ENCODE measurements at regions not wholly inside any gene's neighbourhood (a gene's known extent, or its start where the extent isn't known, plus 50 kb on each side); places are given as distances from the start of the nearest gene placed in this dataset.
"Not testable (repeated sequence)": the region's sequence is repeated elsewhere in the genome, so short reads cannot be mapped to it uniquely, and the experiment has no call there.

DNA sequence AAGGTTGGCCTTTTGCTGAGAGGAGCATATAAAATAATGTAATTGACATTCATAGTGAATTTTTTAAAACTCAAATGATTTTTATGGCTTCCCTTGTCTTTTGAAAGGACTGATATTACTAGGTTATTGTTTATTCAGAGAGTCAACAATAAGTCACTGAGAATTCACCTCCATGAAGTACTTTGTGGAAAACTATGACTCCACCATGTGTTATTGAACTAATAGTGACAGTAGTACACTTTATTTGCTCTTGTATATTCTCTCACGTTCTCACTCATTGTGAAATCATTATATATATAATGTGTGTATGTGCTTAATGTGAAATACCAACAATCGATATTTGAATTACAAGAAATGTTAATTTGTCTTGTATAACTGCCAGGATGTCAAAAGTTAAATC lies 267.4 kb upstream of the CCDC179 start:
- intact Hi-C loops (cut with DNase I) = no loop called here
- DNase-seq = no peak

- DNase-seq = peak in 1 of 10 donors; percentile 66
- intact Hi-C loops (cut with DNase I) = no loop called here
Observed at GRCh38 chr11:23134627-23135026, 274.4 kb upstream of the CCDC179 start.

GRCh38 chr11:23138761-23139160 lies 278.5 kb upstream of the CCDC179 start:
- DNase-seq = no peak
- intact Hi-C loops (cut with DNase I) = no loop called here

DNA sequence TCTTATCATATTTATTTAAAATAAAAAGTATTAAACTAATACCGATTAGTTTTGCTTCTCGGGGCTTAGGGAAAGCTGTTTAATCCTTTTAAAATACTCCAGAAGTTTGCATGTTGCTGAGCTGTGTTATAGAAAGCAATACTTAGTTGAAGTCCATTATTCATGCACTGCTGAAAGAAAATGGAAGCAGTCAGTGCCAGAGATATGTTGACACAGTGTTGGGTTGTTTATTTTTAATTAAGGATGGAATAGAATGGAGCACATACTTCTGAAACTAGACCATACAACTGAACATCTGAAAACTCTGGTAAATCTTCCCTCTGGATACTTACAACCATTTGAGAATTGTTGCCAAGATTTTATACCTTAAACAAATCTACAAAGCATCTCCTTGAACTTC lies 282.7 kb upstream of the CCDC179 start:
- intact Hi-C loops (cut with DNase I) = no loop called here
- DNase-seq = no peak

- DNase-seq = no peak
- intact Hi-C loops (cut with DNase I) = no loop called here
Observed at GRCh38 chr11:23151819-23152218, 291.5 kb upstream of the CCDC179 start.

- intact Hi-C loops (cut with DNase I) = no loop called here
- DNase-seq = no peak
Observed at GRCh38 chr11:23155503-23155902, 295.2 kb upstream of the CCDC179 start.

GRCh38 chr11:23164022-23164421 lies 303.7 kb upstream of the CCDC179 start:
- DNase-seq = no peak
- intact Hi-C loops (cut with DNase I) = no loop called here

DNA sequence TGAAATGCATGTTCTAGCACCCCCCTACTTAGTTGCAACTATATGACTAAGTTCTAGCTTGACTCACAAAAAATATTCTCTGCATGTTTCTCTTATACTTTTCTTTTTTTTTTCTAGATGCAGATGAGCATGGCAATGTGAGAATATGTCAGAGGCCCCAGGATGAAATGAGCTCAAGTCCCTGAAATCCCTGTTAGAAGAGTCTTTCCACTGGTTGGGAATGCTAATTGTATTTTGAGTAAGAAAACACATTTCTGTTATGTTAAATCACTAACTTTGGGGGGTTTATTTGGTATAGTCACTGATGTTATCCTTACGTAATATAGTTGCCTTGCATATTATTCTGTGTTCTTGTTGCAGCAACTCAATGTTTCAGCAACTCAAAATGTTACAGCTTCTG lies 306.1 kb upstream of the CCDC179 start:
- DNase-seq = no peak
- intact Hi-C loops (cut with DNase I) = no loop called here

- intact Hi-C loops (cut with DNase I) = no loop called here
- DNase-seq = no peak
Observed at GRCh38 chr11:23179609-23180008, 319.3 kb upstream of the CCDC179 start.

GRCh38 chr11:23181022-23181807 lies 320.9 kb upstream of the CCDC179 start:
- no peak for DNase-seq
- intact Hi-C loops (cut with DNase I) = no loop called here

- no peak for DNase-seq
- intact Hi-C loops (cut with DNase I) = no loop called here
Observed at GRCh38 chr11:23192256-23192655, 332.0 kb upstream of the CCDC179 start.

DNA sequence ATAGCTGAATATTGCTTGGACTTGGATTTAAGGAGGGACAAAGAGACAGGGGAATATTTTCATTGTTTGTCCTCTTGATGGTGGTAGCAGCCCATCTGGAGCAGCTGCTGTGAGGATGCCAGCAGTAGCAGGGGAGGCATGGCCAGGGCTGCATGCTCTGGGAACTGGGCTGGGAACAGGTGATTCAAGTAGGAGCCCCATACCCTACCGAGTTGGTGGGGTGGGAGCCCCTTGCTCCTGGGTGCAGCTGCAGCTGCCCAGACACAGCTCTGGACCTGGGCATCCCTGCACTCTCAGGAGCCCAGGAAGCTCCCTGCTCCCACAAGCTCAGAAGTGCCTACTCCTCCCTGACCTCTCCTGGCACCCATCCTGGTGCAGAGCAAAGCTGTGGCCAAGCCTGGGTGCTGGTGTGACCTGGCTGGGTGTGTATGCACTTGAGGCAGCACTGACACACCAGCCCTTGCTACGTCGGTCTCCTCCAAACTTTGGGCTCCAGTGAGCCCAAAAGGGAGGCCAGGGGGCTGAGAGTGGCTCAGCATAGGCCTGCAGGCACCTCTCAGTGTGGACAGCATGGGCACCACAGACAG lies 341.8 kb upstream of the CCDC179 start:
- intact Hi-C loops (cut with DNase I) = no loop called here
- peak in 2 of 10 donors; percentile 50 to 62 for DNase-seq

DNA sequence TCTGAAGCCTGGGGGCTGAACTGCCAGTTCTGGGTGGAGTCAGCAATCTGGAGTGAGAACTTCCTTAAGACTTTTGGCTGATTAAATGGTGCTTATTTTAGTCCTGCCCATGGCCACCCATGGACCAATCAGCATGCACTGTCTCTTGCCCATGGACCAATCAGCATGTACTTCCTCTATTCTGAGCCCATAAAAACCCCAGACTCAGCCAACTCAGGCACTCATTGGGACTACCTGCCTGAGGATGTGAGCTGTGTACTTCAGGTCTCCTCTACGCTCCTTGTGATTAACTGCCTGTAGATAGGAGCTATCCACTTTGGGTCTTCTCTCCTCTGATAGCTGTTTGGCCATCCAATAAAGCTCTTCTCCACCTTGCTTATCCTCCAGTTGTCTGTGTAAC lies 342.3 kb upstream of the CCDC179 start:
- intact Hi-C loops (cut with DNase I) = no loop called here
- no peak for DNase-seq

GRCh38 chr11:23205156-23205871 lies 345.0 kb upstream of the CCDC179 start:
- intact Hi-C loops (cut with DNase I) = no loop called here
- DNase-seq = no peak

- DNase-seq = no peak
- intact Hi-C loops (cut with DNase I) = no loop called here
Observed at GRCh38 chr11:23206741-23207336, 346.6 kb upstream of the CCDC179 start.

GRCh38 chr11:23211221-23211620 lies 350.9 kb upstream of the CCDC179 start:
- no peak for DNase-seq
- intact Hi-C loops (cut with DNase I) = no loop called here

- no peak for DNase-seq
- intact Hi-C loops (cut with DNase I) = no loop called here
Observed at GRCh38 chr11:23212807-23213206, 352.5 kb upstream of the CCDC179 start.

DNA sequence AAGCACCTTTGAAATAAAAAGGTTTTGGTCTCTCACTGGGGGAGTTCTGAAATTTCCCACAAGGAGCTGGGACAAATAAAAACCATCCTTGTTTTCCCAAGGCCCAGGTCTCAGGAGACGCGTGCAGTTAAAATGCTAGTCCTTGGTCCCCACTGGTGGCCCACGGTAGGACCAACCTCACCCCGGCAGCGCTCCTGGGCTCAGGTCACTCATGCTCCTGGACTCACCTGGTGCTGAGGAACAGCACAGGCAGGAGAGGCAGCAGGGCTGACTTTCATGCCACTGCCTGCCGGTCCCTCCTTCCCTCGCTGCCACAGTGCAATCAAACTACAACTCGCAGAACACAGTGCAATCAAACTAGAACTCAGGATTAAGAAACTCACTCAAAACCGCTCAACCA lies 356.8 kb upstream of the CCDC179 start:
- intact Hi-C loops (cut with DNase I) = no loop called here
- DNase-seq = peak in 1 of 10 donors; percentile 59

GRCh38 chr11:23220086-23220485 lies 359.8 kb upstream of the CCDC179 start:
- intact Hi-C loops (cut with DNase I) = not testable (repeated sequence)

GRCh38 chr11:23221366-23221765 lies 361.1 kb upstream of the CCDC179 start:
- DNase-seq = no peak
- intact Hi-C loops (cut with DNase I) = no loop called here

More at GRCh38 chr11:23220086-23220485, 359.8 kb upstream of the CCDC179 start:
- DNase-seq = not testable (repeated sequence)

Measured in posterior cingulate gyrus (tissue), 11 donors.